GM12878 (cell line): ENCODE measurements at regions not wholly inside any gene's neighbourhood (a gene's known extent, or its start where the extent isn't known, plus 50 kb on each side); places are given as distances from the start of the nearest gene placed in this dataset.

Experiments used
- ATAC-seq: fragments of 200-7000 bp; cut with Tn5 transposase; 3 replicates; pipeline ENCODE4 v1.9.1; 2020; ENCODE audit warnings: mild to moderate bottlenecking, moderate library complexity
- BruUV-seq: library from RNA; stranded (reverse); fragments of 400-500 nt; replicated peaks from 2 replicates; lab custom pipeline; 2021; lab: Mats Ljungman, UMichigan
- CTCF ChIA-PET: fragments of 300-600 bp; sonication (Branson Sonifier 250); formaldehyde crosslinking; extraction: SDS; loops from one replicate; lab custom pipeline; 2021; ENCODE audit warnings: inconsistent platforms; lab: Yijun Ruan, JAX
- POLR2A ChIA-PET: fragments of 350-600 bp; formaldehyde crosslinking; extraction: SDS; loops from one replicate; lab custom pipeline; 2021; ENCODE audit warnings: inconsistent platforms; lab: Charles Lee
- RAD21 ChIA-PET: fragments of 300-600 bp; sonication (Branson Sonifier 250); formaldehyde crosslinking; loops from one replicate; lab custom pipeline; 2023; ENCODE audit warnings: antibody characterized with exemption; ENCODE audit not compliant: unreplicated experiment; lab: Charles Lee
- SMC1A ChIA-PET: fragments of 300-600 bp; sonication (Branson Sonifier 250); formaldehyde crosslinking; loops from one replicate; lab custom pipeline; 2023; ENCODE audit not compliant: unreplicated experiment, uncharacterized antibody; lab: Charles Lee
- DNase-seq: peaks from one replicate; pipeline ENCODE4 v3.0.0-alpha.2; 2011; ENCODE audit warnings: low read depth, low spot score
- FAIRE-seq: peaks from 3 replicates; lab custom pipeline; 2011; peaks lifted over from hg19 to GRCh38; lab: Jason Lieb, UNC
- H2AFZ ChIP-seq: 2 replicates; pipeline ENCODE4 v1.6.0; 2011; ENCODE audit warnings: low read depth, low read length, control low read depth; ENCODE audit not compliant: control insufficient read depth
- H3K27ac ChIP-seq: 2 replicates; pipeline ENCODE4 v1.5.1; 2011; ENCODE audit warnings: control low read depth; ENCODE audit not compliant: control insufficient read depth, insufficient read depth
- H3K27me3 ChIP-seq, 2 experiments: replicated peaks in 1 of 2; 2 replicates each; pipeline versions ENCODE4 v1.6.0 to v1.6.1; 2011; ENCODE audit warnings: low read length in 1 of 2; ENCODE audit not compliant: control insufficient read depth in 2 of 2, insufficient read depth in 2 of 2
- H3K36me3 ChIP-seq, 2 experiments: 2 replicates each; pipeline ENCODE4 v1.5.1; 2011; ENCODE audit warnings: low read length in 1 of 2; ENCODE audit not compliant: control insufficient read depth in 2 of 2, insufficient read depth in 2 of 2
- H3K4me1 ChIP-seq: 2 replicates; pipeline ENCODE4 v1.6.1; 2011; ENCODE audit warnings: mild to moderate bottlenecking, low read length, moderate library complexity, mixed read lengths; ENCODE audit not compliant: control insufficient read depth, insufficient read depth
- H3K4me2 ChIP-seq: 2 replicates; pipeline ENCODE4 v1.6.0; 2011; ENCODE audit warnings: control low read depth; ENCODE audit not compliant: control insufficient read depth, insufficient read depth
- H3K4me3 ChIP-seq: fragments of 200-600 bp; sonication (generic); 2 replicates; pipeline ENCODE4 v1.5.1; 2016
- H3K79me2 ChIP-seq: 2 replicates; pipeline ENCODE4 v1.6.0; 2011; ENCODE audit warnings: low read length; ENCODE audit not compliant: control insufficient read depth, insufficient read depth
- H3K9ac ChIP-seq: 2 replicates; pipeline ENCODE4 v1.8.0; 2011; ENCODE audit warnings: low read length, control low read depth, mixed read lengths; ENCODE audit not compliant: control insufficient read depth, insufficient read depth
- H3K9me3 ChIP-seq: replicated peaks from 3 replicates; pipeline ENCODE4 v1.5.1; 2011; ENCODE audit warnings: mild to moderate bottlenecking, low read length; ENCODE audit not compliant: control insufficient read depth, insufficient read depth
- H4K20me1 ChIP-seq: 2 replicates; pipeline ENCODE4 v1.6.0; 2011; ENCODE audit not compliant: control insufficient read depth, insufficient read depth
- FOXK2 ChIP-seq: fragments of 450-650 bp; IDR thresholded peaks from 2 replicates; pipeline ENCODE4 v1.6.1; 2017; ENCODE audit warnings: mild to moderate bottlenecking, moderate library complexity
- IRF4 ChIP-seq: IDR thresholded peaks from 2 replicates; pipeline ENCODE4 v1.6.1; 2011; ENCODE audit warnings: low read depth, low read length
- PML ChIP-seq: IDR thresholded peaks from 2 replicates; pipeline ENCODE4 v1.6.1; 2012; ENCODE audit warnings: low read length, inconsistent platforms
- POU2F2 ChIP-seq: IDR thresholded peaks from 3 replicates; pipeline ENCODE4 v1.6.1; 2011; ENCODE audit warnings: low read depth, mild to moderate bottlenecking, low read length, borderline replicate concordance
- SUPT20H ChIP-seq: IDR thresholded peaks from 2 replicates; pipeline ENCODE4 v1.6.1; 2011; ENCODE audit warnings: low read depth, mild to moderate bottlenecking, low read length, moderate library complexity, borderline replicate concordance; ENCODE audit not compliant: control insufficient read depth
- whole genome bisulfite sequencing: methylation state at CpG from one replicate; pipeline ENCODE4 v1.1.6; 2016; ENCODE audit warnings: low lambda C conversion rate; ENCODE audit not compliant: insufficient replicate concordance, insufficient coverage; ENCODE audit errors: missing lambda C conversion rate; 5-methylcytosine and 5-hydroxymethylcytosine counted together
- in situ Hi-C: fragments of 300-500 bp; cut with MboI; formaldehyde crosslinking; loops from 9 replicates; pipeline ENCODE4 v1.14.3; 2018; ENCODE audit warnings: mixed read lengths
- intact Hi-C: fragments of 100-400 bp; cut with micrococcal nuclease; formaldehyde crosslinking; loops from one replicate; pipeline ENCODE4 v1.14.2; 2022; ENCODE audit not compliant: unreplicated experiment
- TF ChIP-seq, protein P1 (sequence below): fragments of 450-650 bp; IDR thresholded peaks from 2 replicates; pipeline ENCODE4 v1.6.1; 2016; ENCODE audit warnings: mild to moderate bottlenecking, moderate library complexity, borderline replicate concordance
- TF ChIP-seq, protein P2 (sequence below): IDR thresholded peaks from 2 replicates; pipeline ENCODE4 v1.6.1; 2012; ENCODE audit warnings: low read length, inconsistent platforms
- TF ChIP-seq, protein P3 (sequence below): IDR thresholded peaks from 2 replicates; pipeline ENCODE4 v1.6.1; 2011; ENCODE audit warnings: borderline replicate concordance, low read depth, mild to moderate bottlenecking, moderate library complexity, mixed read lengths, low read length; ENCODE audit not compliant: insufficient read depth; ENCODE audit errors: extremely low read length

DNA sequence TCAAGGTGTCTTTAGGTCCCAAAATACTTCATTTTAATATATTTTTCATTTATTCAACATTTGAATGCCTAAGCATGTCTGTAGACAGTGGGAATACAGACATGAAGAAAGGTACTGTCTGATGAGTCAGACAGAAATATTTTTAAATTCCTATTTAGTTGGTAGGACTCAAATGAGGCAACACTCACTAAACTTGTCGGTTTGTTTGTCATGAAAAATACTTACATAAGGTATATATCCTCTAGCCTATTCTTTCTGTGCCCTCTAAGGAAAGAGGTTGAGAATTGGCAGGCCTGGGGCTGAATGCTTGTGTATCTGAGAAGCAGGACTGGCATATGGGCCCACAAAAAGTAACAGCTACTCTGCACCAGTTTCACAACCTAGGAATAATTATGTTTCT, 423.6 kb upstream of the MDFIC2 start:
- FAIRE-seq (no peak), DNase-seq (no peak)
- H3K36me3 ChIP-seq = no peaks in the 10 kb centered on the region
- no peaks in the 10 kb centered on the region for H3K4me1 ChIP-seq
- no peak overlapping the region for H2AFZ ChIP-seq
- no peak overlapping the region for H3K9ac ChIP-seq
- SMC1A ChIA-PET = no interaction called here
- H3K27ac ChIP-seq = no peak overlapping the region
- no TSS peak for BruUV-seq
- in situ Hi-C loops = no loop called here
- TF ChIP-seq, protein P1, sequence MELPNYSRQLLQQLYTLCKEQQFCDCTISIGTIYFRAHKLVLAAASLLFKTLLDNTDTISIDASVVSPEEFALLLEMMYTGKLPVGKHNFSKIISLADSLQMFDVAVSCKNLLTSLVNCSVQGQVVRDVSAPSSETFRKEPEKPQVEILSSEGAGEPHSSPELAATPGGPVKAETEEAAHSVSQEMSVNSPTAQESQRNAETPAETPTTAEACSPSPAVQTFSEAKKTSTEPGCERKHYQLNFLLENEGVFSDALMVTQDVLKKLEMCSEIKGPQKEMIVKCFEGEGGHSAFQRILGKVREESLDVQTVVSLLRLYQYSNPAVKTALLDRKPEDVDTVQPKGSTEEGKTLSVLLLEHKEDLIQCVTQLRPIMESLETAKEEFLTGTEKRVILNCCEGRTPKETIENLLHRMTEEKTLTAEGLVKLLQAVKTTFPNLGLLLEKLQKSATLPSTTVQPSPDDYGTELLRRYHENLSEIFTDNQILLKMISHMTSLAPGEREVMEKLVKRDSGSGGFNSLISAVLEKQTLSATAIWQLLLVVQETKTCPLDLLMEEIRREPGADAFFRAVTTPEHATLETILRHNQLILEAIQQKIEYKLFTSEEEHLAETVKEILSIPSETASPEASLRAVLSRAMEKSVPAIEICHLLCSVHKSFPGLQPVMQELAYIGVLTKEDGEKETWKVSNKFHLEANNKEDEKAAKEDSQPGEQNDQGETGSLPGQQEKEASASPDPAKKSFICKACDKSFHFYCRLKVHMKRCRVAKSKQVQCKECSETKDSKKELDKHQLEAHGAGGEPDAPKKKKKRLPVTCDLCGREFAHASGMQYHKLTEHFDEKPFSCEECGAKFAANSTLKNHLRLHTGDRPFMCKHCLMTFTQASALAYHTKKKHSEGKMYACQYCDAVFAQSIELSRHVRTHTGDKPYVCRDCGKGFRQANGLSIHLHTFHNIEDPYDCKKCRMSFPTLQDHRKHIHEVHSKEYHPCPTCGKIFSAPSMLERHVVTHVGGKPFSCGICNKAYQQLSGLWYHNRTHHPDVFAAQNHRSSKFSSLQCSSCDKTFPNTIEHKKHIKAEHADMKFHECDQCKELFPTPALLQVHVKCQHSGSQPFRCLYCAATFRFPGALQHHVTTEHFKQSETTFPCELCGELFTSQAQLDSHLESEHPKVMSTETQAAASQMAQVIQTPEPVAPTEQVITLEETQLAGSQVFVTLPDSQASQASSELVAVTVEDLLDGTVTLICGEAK = no peak
- TF ChIP-seq SUPT20H (no peak), IRF4 (no peak), PML (no peak), POU2F2 (no peak), FOXK2 (no peak)
- TF ChIP-seq, protein P2, sequence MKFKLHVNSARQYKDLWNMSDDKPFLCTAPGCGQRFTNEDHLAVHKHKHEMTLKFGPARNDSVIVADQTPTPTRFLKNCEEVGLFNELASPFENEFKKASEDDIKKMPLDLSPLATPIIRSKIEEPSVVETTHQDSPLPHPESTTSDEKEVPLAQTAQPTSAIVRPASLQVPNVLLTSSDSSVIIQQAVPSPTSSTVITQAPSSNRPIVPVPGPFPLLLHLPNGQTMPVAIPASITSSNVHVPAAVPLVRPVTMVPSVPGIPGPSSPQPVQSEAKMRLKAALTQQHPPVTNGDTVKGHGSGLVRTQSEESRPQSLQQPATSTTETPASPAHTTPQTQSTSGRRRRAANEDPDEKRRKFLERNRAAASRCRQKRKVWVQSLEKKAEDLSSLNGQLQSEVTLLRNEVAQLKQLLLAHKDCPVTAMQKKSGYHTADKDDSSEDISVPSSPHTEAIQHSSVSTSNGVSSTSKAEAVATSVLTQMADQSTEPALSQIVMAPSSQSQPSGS = no peak
- TF ChIP-seq, protein P3, sequence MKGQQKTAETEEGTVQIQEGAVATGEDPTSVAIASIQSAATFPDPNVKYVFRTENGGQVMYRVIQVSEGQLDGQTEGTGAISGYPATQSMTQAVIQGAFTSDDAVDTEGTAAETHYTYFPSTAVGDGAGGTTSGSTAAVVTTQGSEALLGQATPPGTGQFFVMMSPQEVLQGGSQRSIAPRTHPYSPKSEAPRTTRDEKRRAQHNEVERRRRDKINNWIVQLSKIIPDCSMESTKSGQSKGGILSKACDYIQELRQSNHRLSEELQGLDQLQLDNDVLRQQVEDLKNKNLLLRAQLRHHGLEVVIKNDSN = no peak
- TF ChIP-seq, all 136 proteins: peak for 0
- no peak for ATAC-seq
- CTCF ChIA-PET = no interaction called here
- Histone ChIP-seq H3K4me2 (no peak overlapping the region), H3K79me2 (no peaks in the 10 kb centered on the region), H4K20me1 (no peaks in the 10 kb centered on the region), H3K27me3 (no peaks in the 10 kb centered on the region), H3K9me3 (no peaks in the 10 kb centered on the region), H3K4me3 (no peak overlapping the region)
- POLR2A ChIA-PET = no interaction called here
- WGBS = 6% methylated on average over 1 of the region's 1 CpG
- intact Hi-C loops = no loop called here
- RAD21 ChIA-PET = no interaction called here
